Umbilical cord (tissue), 1 donor: ENCODE measurements at regions not wholly inside any gene's neighbourhood (a gene's known extent, or its start where the extent isn't known, plus 50 kb on each side); places are given as distances from the start of the nearest gene placed in this dataset.
"Not testable (repeated sequence)": the region's sequence is repeated elsewhere in the genome, so short reads cannot be mapped to it uniquely, and the experiment has no call there.

Experiments used
- DNase-seq: peaks from one replicate; pipeline ENCODE4 v3.0.0-alpha.2; 2015; ENCODE audit warnings: low spot score

- DNase-seq = peak; percentile 9
These were observed 1551.0 kb downstream of the GRIK2 start for GRCh38 chr6:102944475-102944874.

GRCh38 chr6:102942206-102942605 lies 1548.7 kb downstream of the GRIK2 start:
- DNase-seq = no peak

- DNase-seq = no peak
These were observed 1543.5 kb downstream of the GRIK2 start for GRCh38 chr6:102936959-102937358.

- no peak for DNase-seq
These were observed 1534.6 kb downstream of the GRIK2 start for GRCh38 chr6:102928109-102928508.

GRCh38 chr6:102918161-102918560 lies 1524.7 kb downstream of the GRIK2 start:
- no peak for DNase-seq

GRCh38 chr6:102911571-102911970 lies 1518.1 kb downstream of the GRIK2 start:
- DNase-seq = peak; percentile 81

- DNase-seq = not testable (repeated sequence)
These were observed 1517.2 kb downstream of the GRIK2 start for GRCh38 chr6:102910701-102911139.

GRCh38 chr6:102907181-102907580 lies 1513.7 kb downstream of the GRIK2 start:
- no peak for DNase-seq

- DNase-seq = no peak
These were observed 1509.0 kb downstream of the GRIK2 start for GRCh38 chr6:102902471-102902870.

GRCh38 chr6:102895683-102896082 lies 1502.2 kb downstream of the GRIK2 start:
- DNase-seq = no peak

- DNase-seq = no peak
These were observed 1491.7 kb downstream of the GRIK2 start for GRCh38 chr6:102885165-102885564.

- DNase-seq = peak; percentile 35
These were observed 1459.9 kb downstream of the GRIK2 start for GRCh38 chr6:102853249-102853955.

GRCh38 chr6:102848796-102849195 lies 1455.3 kb downstream of the GRIK2 start:
- no peak for DNase-seq

- DNase-seq = no peak
These were observed 1454.7 kb downstream of the GRIK2 start for GRCh38 chr6:102848210-102848609.

- no peak for DNase-seq
These were observed 1447.6 kb downstream of the GRIK2 start for GRCh38 chr6:102841060-102841459.

- DNase-seq = no peak
These were observed 1438.5 kb downstream of the GRIK2 start for GRCh38 chr6:102832021-102832420.

- DNase-seq = no peak
These were observed 1426.6 kb downstream of the GRIK2 start for GRCh38 chr6:102820098-102820497.

- DNase-seq = no peak
These were observed 1421.7 kb downstream of the GRIK2 start for GRCh38 chr6:102815207-102815606.

GRCh38 chr6:102813489-102814275 lies 1420.2 kb downstream of the GRIK2 start:
- no peak for DNase-seq

GRCh38 chr6:102812242-102812641 lies 1418.7 kb downstream of the GRIK2 start:
- no peak for DNase-seq

GRCh38 chr6:102808944-102809505 lies 1415.5 kb downstream of the GRIK2 start:
- not testable (repeated sequence) for DNase-seq

GRCh38 chr6:102799051-102799450 lies 1405.5 kb downstream of the GRIK2 start:
- DNase-seq = no peak

GRCh38 chr6:102798636-102799035 lies 1405.1 kb downstream of the GRIK2 start:
- no peak for DNase-seq
